Heart left ventricle (tissue), 13 donors: ENCODE measurements at regions not wholly inside any gene's neighbourhood (a gene's known extent, or its start where the extent isn't known, plus 50 kb on each side); places are given as distances from the start of the nearest gene placed in this dataset.

Source experiments
- CTCF ChIP-seq, 12 donors: fragments of 200-600 bp; sonication (generic) in 4 of 12; IDR thresholded peaks; one replicate each; pipeline versions ENCODE4 v1.5.0 to v1.8.0; 2018 to 2022; ENCODE audit warnings: antibody characterized with exemption in 12 of 12, mild to moderate bottlenecking in 5 of 12
- POLR2A ChIP-seq, 2 donors: fragments of 450-650 bp; IDR thresholded peaks; one replicate each; pipeline ENCODE4 v1.6.1; 2017; ENCODE audit warnings: antibody characterized with exemption in 2 of 2, mild to moderate bottlenecking in 2 of 2, moderate library complexity in 2 of 2
- donor health status: ischemic (EF 13 %, LVEDD 7.1; RV severe dilation, severe dysfunction).
- donor health status: DM: no; HTN: yes; CAD: no.
- donor health status: DM: no; HTN: no; CAD: no.
- donor health status: ischemic (EF 25% LVEDD 6.9; RV normal size, moderate dysfunction).
- donor health status: ischemic (EF 25% LVEDD 5.7; RV mildly dilated, moderate dysfunction).
- donor health status: ischemic (EF 35%, LVEDD 5.7; RV mildly dilated, moderate dysfunction).
- donor health status: nonischemic (EF 11% LVEDD 7.7; RV severe dilation, severe dysfunction).
- donor health status: DM: yes; HTN: yes; CAD: no.
- donor health status: PGD.
- donor health status: ischemic (EF 29% LVEDD 5.4; RV normal size, mild dysfunction).
- donor health status: nonischemic (EF 23%, LVEDD 6.1; RV moderate dilation, normal function).

- TF ChIP-seq CTCF (IDR thresholded peaks at IDR 0.05) = no peak
- TF ChIP-seq POLR2A (IDR thresholded peaks at IDR 0.05) = no peak
Measured at GRCh38 chr6:154561750-154562149, 51.3 kb upstream of the CNKSR3 start.
